Pancreas (tissue), 10 donors: ENCODE measurements at regions not wholly inside any gene's neighbourhood (a gene's known extent, or its start where the extent isn't known, plus 50 kb on each side); places are given as distances from the start of the nearest gene placed in this dataset.

Experiments
- ATAC-seq, 4 donors: fragments of 200-7000 bp; cut with Tn5 transposase; one replicate each; pipeline versions ENCODE4 v1.8.0 to v1.9.1; 2020; ENCODE audit warnings: mild to moderate bottlenecking in 4 of 4, moderate library complexity in 4 of 4
- DNase-seq, 6 donors: peaks; one replicate each; pipeline ENCODE4 v3.0.0-alpha.2; 2020
- FAIRE-seq: peaks from 2 replicates; lab custom pipeline; 2012; peaks lifted over from hg19 to GRCh38; lab: Jason Lieb, UNC
- H3K27ac ChIP-seq, 4 donors: fragments of 200-600 bp; sonication (generic); 1 replicate in 3 of 4; 2 replicates in 1 of 4; pipeline versions ENCODE4 v1.5.0 to v1.8.0; 2020
- H3K27me3 ChIP-seq, 4 donors: fragments of 200-600 bp; one replicate each; pipeline ENCODE4 v1.8.0; 2021
- H3K36me3 ChIP-seq, 3 donors: fragments of 200-600 bp; sonication (generic) in 1 of 3; one replicate each; pipeline versions ENCODE4 v1.5.0 to v1.8.0; 2020 to 2021
- H3K4me1 ChIP-seq, 3 donors: fragments of 200-600 bp; one replicate each; pipeline ENCODE4 v1.8.0; 2021
- H3K4me3 ChIP-seq, 4 donors: fragments of 200-600 bp; sonication (generic) in 2 of 4; one replicate each; pipeline versions ENCODE4 v1.5.0 to v1.8.0; 2020 to 2021
- H3K9me3 ChIP-seq, 4 donors: fragments of 200-600 bp; one replicate each; pipeline ENCODE4 v1.8.0; 2021
- WGBS, 2 donors: extraction: QIAGEN DNeasy Blood & Tissue Kit; methylation state at CpG; one replicate each; pipeline ENCODE4 v1.1.7; 2013; 5-methylcytosine and 5-hydroxymethylcytosine counted together
- intact Hi-C, 3 donors: fragments of 100-400 bp; cut with DNase I; formaldehyde crosslinking; loops; one replicate each; pipeline versions ENCODE4 v1.11.1 to v1.14.2; 2022
- TF ChIP-seq, protein P1 (sequence below), 4 donors: fragments of 200-600 bp; sonication (generic) in 3 of 4; IDR thresholded peaks; one replicate each; pipeline versions ENCODE4 v1.5.0 to v1.8.0; 2021; ENCODE audit warnings: antibody characterized with exemption in 4 of 4
- donor health status: healthy with polysubstance abuse.
- donor health status: DM: no; HTN: no; CAD: no; lungs with moderate emphysema.
- donor health status: DM: no; HTN: no; CAD: no.
- donor health status: control.
- donor health status: control.
- donor health status: Bipolar disorder and iron deficiency.
- donor health status: DM: yes; HTN: yes; CAD: no.
- donor health status: DM: no; HTN: no; CAD: no.
- donor health status: DM: no; HTN: no; CAD: no.
- donor health status: DM: yes; HTN: yes; CAD: no.

DNA sequence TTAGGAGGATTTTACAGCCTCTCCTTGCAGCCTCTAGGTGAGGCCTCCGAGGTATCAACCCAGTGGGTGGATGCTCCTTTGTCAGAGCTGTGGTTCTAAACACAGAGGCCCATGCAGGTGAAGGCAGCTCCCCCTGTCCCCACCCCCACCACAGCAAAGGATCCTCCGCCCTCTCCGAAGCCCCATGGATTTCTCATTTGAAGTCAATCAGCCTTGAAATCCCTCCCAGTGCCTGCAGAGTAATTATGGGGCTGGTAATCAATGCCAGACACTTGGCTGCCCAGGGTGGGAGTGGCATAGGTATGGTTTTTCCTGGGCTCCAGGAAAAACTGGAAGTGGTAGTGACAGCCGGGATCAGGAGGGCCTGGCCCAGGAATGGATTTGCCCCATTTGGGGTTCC lies 119.5 kb upstream of the CSF3R start:
- TF ChIP-seq, protein P1, sequence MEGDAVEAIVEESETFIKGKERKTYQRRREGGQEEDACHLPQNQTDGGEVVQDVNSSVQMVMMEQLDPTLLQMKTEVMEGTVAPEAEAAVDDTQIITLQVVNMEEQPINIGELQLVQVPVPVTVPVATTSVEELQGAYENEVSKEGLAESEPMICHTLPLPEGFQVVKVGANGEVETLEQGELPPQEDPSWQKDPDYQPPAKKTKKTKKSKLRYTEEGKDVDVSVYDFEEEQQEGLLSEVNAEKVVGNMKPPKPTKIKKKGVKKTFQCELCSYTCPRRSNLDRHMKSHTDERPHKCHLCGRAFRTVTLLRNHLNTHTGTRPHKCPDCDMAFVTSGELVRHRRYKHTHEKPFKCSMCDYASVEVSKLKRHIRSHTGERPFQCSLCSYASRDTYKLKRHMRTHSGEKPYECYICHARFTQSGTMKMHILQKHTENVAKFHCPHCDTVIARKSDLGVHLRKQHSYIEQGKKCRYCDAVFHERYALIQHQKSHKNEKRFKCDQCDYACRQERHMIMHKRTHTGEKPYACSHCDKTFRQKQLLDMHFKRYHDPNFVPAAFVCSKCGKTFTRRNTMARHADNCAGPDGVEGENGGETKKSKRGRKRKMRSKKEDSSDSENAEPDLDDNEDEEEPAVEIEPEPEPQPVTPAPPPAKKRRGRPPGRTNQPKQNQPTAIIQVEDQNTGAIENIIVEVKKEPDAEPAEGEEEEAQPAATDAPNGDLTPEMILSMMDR (IDR thresholded peaks at IDR 0.05): no peak
- Histone ChIP-seq H3K4me3 (no peak overlapping the region), H3K4me1 (no peaks in the 10 kb centered on the region), H3K9me3 (no peaks in the 10 kb centered on the region), H3K36me3 (no peaks in the 10 kb centered on the region), H3K27ac (no peak overlapping the region), H3K27me3 (no peaks in the 10 kb centered on the region)
- WGBS, 2 donors: 47% methylated on average over 4 of the region's 4 CpGs
- FAIRE-seq (no peak), ATAC-seq (no peak), DNase-seq (no peak)
- intact Hi-C loops: no loop called here

DNA sequence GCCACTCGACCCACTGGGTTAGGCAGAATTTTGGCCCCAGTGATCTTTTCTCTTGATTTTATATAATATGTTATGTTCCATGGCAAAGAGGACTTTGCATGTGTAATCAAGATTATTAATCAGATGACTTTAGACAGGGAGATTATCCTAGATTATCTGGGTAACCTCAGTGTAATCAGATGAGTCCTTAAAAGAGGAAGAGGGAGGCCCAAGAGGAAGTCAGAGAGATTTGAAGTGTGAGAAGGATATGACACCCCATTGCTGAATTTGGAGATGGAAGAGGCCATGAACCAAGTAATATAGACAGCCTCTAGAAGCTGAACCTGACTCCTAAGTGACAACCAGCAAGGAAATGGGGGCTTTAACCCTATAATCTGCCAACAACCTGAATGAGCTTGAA lies 117.1 kb upstream of the CSF3R start:
- no peaks in the 10 kb centered on the region for H3K27me3 ChIP-seq
- TF ChIP-seq, protein P1 (IDR thresholded peaks at IDR 0.05): no peak
- no peaks in the 10 kb centered on the region for H3K36me3 ChIP-seq
- no peak for ATAC-seq
- no peak for FAIRE-seq
- no peak overlapping the region for H3K4me3 ChIP-seq
- no peak overlapping the region for H3K27ac ChIP-seq
- intact Hi-C loops: no loop called here
- 63 to 83% methylated on average over 1 of the region's 1 CpG for WGBS, 2 donors
- DNase-seq: no peak
- no peaks in the 10 kb centered on the region for H3K4me1 ChIP-seq
- no peaks in the 10 kb centered on the region for H3K9me3 ChIP-seq

DNA sequence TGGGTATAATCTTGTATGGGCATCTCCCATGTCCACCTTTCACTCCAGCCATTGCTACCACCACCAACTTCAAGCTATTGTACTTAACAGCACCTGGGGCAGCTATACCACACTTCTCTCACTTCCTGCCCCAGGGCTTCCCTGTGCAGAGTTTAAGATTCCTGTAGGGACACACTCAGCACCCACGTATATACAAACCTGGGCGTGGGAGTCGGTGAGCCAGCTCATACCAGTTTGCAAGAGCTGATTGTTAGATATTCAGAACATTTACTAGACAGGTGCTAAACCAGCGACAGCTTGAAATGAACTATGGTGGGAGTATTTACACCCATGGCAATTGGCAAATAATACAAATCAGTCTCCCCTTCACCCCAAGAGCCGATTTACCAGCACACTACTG lies 114.8 kb upstream of the CSF3R start:
- intact Hi-C loops: no loop called here
- Histone ChIP-seq H3K4me3 (no peak overlapping the region), H3K27ac (no peak overlapping the region), H3K9me3 (no peaks in the 10 kb centered on the region), H3K4me1 (no peaks in the 10 kb centered on the region), H3K27me3 (peaks cover 0 to under 1% (median 0%) of the 10 kb centered on the region in 4 donors), H3K36me3 (no peaks in the 10 kb centered on the region)
- ATAC-seq: no peak
- TF ChIP-seq, protein P1 (IDR thresholded peaks at IDR 0.05): no peak
- no peak for FAIRE-seq
- 58 to 70% methylated on average over 5 of the region's 5 CpGs for WGBS, 2 donors
- DNase-seq: no peak

DNA sequence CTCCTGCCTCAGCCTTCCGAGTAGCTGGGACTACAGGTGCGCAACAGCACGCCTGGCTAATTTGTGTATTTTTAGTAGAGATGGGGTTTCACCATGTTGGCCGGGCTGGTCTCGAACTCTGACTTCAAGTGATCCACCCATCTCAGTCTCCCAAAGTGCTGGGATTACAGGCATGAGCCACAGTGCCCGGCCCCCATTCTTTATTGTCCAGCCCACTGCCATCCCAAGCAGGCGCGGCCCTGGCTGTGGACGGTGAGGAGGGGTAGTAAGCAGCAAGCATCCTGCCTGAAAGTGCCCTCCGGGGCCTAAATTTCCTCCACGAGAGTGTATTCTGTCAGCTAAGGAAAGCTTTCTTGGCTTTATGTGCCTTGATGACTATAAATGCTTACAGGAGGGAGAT lies 113.2 kb upstream of the CSF3R start:
- no peak overlapping the region for H3K4me3 ChIP-seq
- H3K4me1 ChIP-seq: no peaks in the 10 kb centered on the region
- FAIRE-seq: no peak
- H3K27me3 ChIP-seq: peaks cover 0 to 8% (median 3%) of the 10 kb centered on the region in 4 donors
- WGBS, 2 donors: 65 to 79% methylated on average over 11 of the region's 11 CpGs
- intact Hi-C loops: no loop called here
- TF ChIP-seq, protein P1 (IDR thresholded peaks at IDR 0.05): no peak
- no peak for DNase-seq
- no peaks in the 10 kb centered on the region for H3K9me3 ChIP-seq
- H3K36me3 ChIP-seq: no peaks in the 10 kb centered on the region
- H3K27ac ChIP-seq: no peak overlapping the region
- ATAC-seq: no peak

DNA sequence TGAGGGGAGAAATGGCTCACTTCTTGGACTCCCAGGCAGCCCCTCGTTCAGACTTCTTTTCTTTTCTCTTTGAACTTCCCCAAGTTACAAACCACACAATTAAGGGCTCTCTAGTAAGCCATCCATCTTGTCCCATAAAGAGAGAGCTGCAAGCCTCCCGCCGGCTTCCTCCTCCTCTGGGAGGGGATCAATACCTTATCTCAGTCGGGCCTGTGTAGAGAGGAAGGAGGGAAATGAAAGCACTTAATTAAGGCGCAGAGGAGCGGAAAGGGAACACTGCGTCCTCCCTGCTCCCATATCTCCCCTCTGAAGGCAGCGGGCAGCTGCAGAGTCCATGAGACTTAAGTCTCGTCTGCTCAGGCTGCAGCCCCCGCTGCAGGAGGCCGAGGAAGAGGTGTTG lies 112.6 kb upstream of the CSF3R start:
- H3K4me3 ChIP-seq: no peak overlapping the region
- WGBS, 2 donors: 18 to 19% methylated on average over 11 of the region's 11 CpGs
- DNase-seq (no peak), FAIRE-seq (no peak), ATAC-seq (no peak)
- peaks cover 0 to 8% (median 3%) of the 10 kb centered on the region in 4 donors for H3K27me3 ChIP-seq
- H3K36me3 ChIP-seq: no peaks in the 10 kb centered on the region
- TF ChIP-seq, protein P1 (IDR thresholded peaks at IDR 0.05): no peak
- intact Hi-C loops: no loop called here
- H3K9me3 ChIP-seq: no peaks in the 10 kb centered on the region
- no peaks in the 10 kb centered on the region for H3K4me1 ChIP-seq
- H3K27ac ChIP-seq: no peak overlapping the region
